ENCODE measurements at regions not wholly inside any gene's neighbourhood (a gene's known extent, or its start where the extent isn't known, plus 50 kb on each side); places are given as distances from the start of the nearest gene placed in this dataset.

DNA sequence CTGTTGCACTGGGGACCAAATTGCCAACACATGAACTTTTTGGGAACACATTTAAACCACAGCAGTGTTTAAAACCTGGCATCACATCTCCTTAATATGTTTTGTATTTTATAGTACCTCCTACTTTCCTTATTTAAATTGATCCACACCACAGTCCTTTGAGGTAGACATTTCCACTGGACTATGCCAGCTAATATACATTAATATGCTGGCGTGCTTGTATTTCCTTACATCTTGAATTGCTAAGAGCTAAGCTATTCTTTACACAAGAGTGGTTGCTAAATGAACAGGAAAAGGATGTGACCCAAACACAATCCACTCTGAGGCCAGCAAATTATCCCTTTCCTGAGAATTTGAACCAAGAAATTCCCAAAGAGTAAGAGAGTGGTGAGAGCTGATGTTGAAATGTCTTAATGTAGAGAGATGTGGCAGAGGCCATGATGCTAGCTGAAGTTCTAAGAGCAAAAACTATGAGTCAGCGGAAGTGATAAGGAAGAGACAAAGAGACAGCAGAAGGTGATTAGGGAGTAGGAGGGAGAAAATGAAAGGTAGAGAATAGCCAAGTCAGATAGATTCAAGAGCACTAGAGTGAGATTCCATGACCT lies 131.2 kb downstream of the CD47 start:
- TF ChIP-seq POLR2A (IDR thresholded peaks at IDR 0.05; ENCODE audit: low read length): no peak
- DNase-seq: no peak

DNA sequence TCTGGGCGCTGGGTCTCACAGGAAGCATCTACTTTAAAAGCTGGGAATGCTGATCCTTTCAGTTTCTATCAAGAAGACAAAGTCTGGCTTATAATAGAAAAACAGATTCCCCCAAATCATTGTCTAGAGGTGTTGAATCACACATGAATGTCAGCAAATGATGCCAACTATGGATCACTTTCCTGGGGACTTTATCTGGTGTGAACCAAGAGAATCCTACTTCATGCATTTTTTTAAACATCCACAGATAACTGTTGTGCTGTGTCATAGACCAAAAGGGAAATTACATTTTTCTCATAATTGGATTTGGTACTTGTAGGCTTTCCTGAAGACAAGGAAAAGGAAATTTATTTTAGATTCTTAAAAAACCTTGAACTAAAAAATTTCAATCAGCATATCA lies 132.7 kb downstream of the CD47 start:
- DNase-seq: no peak
- TF ChIP-seq GATA1 (IDR thresholded peaks at IDR 0.05; ENCODE audit: low read depth, low read length): no peak
- TF ChIP-seq POLR2A (IDR thresholded peaks at IDR 0.05; ENCODE audit: low read length): no peak

DNA sequence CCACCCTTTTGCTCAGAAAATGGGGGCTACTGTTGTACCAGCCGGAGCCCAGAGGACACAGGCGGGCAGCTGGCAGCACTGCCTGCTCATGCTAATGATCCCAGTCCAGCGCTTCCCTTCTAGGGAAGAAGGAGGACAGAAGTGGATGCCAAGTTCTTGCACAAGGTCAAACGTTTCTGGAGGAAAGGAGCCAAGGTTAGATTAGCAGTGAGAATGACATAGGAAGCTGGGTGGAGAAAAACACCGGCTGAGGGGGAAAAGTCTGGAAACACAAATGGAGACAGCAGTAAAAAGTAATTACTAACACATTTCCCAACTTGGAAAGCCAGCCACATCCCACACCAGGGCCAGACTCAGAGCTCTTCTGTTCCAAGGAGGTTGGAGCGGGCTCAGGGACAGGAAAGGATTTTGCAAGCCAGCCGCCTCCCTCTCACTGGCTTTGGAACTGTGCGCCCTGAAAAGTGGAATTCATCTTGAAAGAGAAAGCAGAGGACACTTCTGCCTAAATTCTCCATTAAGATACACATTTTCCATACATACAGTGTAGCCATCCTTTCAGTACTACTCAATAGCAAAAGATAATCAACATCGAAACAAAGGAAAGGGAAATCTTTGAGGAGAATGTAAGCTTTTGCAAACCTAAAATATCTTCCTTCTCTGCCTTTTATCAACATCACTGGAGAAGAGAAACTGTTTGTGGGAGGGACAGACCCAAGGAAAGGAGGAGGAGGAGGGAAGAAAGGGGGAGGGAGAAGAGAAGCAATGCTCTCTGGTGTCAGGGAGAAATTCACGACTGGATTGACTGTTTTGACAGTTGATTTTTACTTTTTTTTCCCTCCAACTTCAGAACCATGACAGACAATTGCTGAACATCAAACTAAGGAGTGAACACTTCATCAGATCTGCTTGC lies 133.6 kb downstream of the CD47 start:
- TF ChIP-seq POLR2A (IDR thresholded peaks at IDR 0.05; ENCODE audit: low read length): no peak
- TF ChIP-seq GATA1 (IDR thresholded peaks at IDR 0.05; ENCODE audit: low read depth, low read length): no peak
- no peak for DNase-seq

DNA sequence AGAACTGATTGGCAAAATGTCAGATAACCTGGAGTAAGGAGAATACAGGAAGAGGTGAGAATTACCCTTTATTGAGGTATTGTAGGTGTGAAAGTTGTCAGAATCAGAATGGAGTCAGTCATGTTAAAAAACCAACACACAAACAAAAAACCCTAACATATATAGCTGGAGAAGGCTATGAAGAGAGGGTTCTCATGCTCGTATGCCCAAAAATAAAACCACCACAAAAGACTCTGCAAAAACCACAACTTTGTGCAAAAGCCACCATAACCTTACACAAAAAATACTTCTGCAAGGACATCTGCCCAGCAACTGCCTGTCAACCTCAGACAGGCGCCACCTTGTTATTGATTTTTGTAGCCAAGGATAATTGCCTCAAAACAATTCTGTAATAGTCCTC lies 136.0 kb downstream of the CD47 start:
- DNase-seq: no peak
- TF ChIP-seq GATA1 (IDR thresholded peaks at IDR 0.05; ENCODE audit: low read depth, low read length): no peak
- TF ChIP-seq POLR2A (IDR thresholded peaks at IDR 0.05; ENCODE audit: low read length): no peak

DNA sequence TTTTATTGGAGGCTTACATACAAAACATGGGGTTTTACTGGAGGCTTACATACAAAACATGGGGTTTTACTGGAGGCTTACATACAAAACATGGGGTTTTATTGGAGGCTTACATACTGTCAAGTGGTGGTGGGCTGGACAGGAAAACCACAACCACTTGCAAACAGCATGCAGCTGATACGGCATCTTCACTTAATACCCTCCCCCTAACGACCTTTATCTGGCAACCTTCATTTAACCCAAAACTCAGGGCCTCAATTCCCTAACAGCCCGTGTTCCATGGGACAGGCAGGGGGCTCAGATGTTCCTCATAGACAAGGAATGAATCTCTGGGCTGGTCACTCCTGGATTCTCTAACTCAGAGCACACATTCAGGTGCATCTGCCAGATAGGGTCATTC lies 137.1 kb downstream of the CD47 start:
- DNase-seq: peak in 1 of 2 experiments; percentile 21
- TF ChIP-seq GATA1 (IDR thresholded peaks at IDR 0.05; ENCODE audit: low read depth, low read length): no peak
- no peak for TF ChIP-seq POLR2A (IDR thresholded peaks at IDR 0.05; ENCODE audit: low read length)

DNA sequence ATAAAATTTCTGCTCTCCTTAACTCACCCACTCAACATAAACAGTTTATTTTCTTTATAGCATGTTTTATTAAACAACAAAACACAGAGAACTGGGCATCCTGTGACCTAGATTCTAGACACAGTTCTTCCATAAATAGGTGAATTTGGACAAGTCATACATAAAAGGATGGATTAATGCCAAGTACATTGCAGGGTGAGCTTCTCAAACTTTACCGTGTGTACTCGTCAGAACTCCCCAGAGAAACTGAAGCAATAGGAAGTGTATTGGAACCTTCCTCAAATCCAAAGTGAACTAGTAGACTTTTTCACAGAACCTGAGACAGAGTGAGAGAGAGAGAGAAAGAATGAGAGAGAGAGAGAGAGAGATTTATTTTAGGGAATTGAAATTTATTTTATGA lies 139.7 kb downstream of the CD47 start:
- no peak for DNase-seq
- TF ChIP-seq POLR2A (IDR thresholded peaks at IDR 0.05; ENCODE audit: low read length): no peak
- no peak for TF ChIP-seq GATA1 (IDR thresholded peaks at IDR 0.05; ENCODE audit: low read depth, low read length)

DNA sequence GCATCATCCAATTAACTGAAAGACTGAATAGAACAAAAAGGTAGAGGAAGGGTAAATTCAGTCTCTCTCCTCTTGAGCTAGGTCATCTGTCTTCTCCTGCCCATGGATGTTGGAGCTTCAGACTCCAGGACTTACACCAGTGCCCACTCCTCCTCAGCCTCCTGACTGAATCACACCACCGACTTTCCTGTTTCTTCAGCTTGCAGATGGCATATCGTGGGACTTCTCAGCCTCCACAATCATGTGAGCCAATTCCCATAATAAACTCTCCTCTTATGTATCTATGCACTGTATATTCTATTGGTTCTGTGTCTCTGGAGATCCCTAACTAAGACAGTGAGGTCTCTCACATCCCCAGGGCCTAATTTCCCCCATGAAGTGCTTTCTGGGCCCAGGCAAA lies 140.4 kb downstream of the CD47 start:
- TF ChIP-seq GATA1 (IDR thresholded peaks at IDR 0.05; ENCODE audit: low read depth, low read length) (no peak), POLR2A (IDR thresholded peaks at IDR 0.05; ENCODE audit: low read length) (no peak)
- DNase-seq: no peak

DNA sequence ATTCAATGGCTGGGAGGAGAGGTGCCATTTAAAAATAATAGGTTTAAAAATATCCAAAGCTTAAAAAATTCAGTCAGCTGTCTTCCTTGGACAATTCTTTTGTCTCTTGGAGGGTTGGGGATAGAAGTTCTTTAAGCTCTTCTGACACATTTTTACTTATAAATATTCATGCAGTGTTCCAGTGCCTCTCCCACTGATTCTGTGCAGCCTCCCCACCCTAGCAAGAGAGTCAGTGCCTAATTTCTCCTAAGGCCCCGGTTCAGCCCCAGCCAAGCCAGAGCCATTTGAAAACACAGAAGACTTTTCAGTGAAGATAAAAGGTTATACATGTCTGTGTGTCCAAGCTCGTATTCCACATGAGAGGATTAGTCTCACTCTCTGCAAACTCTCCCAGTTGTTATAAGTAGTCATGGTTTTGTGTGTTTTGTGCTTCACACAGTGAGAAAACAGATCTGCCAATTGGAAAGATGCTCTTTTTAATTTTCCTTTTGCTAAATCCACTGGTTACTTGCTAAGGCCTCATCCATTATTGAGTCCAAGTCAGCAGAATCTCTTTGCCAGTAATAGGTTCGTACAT lies 141.3 kb downstream of the CD47 start:
- TF ChIP-seq POLR2A (IDR thresholded peaks at IDR 0.05; ENCODE audit: low read length) (no peak), GATA1 (IDR thresholded peaks at IDR 0.05; ENCODE audit: low read depth, low read length) (no peak)
- DNase-seq: no peak

DNA sequence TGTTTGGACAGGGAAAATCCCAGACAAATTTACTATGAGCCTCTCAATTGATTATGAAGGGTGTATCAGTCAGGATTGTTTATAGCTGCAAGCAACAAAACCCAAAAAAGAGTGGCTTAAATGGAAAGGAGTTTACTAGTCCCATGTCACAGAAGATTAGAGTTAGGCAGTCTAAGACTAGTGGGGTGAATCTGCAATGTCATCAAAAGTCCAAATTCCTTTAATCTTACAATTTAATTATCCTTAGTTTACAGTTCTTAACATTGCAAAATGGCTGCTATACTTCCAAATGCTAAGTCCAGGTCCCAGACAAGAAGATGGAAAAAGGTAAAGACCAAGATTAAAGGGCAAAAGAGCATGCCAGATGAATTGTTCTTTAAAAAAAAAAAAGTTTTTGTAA lies 143.6 kb downstream of the CD47 start:
- no peak for DNase-seq
- TF ChIP-seq GATA1 (IDR thresholded peaks at IDR 0.05; ENCODE audit: low read depth, low read length): no peak
- TF ChIP-seq POLR2A (IDR thresholded peaks at IDR 0.05; ENCODE audit: low read length): no peak

DNA sequence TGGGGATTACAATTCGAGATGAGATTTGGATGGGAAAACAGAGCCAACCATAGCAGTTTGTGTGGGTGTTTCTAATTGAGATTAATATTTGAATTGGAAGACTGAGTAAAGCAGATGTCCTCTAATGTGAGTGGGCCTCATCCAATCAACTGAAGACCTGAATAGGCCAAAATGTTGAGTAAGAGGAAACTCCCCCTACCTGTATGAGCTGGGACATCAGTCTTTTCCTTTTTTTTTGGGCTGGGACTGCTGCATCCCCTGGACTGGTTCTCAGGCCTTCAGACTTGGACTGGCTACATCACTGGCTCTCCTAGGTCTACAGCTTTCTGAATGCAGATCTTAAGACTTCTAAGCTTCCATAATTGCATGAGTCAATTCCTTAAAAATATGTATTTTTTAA lies 144.1 kb downstream of the CD47 start:
- TF ChIP-seq GATA1 (IDR thresholded peaks at IDR 0.05; ENCODE audit: low read depth, low read length) (no peak), POLR2A (IDR thresholded peaks at IDR 0.05; ENCODE audit: low read length) (no peak)
- DNase-seq: no peak

DNA sequence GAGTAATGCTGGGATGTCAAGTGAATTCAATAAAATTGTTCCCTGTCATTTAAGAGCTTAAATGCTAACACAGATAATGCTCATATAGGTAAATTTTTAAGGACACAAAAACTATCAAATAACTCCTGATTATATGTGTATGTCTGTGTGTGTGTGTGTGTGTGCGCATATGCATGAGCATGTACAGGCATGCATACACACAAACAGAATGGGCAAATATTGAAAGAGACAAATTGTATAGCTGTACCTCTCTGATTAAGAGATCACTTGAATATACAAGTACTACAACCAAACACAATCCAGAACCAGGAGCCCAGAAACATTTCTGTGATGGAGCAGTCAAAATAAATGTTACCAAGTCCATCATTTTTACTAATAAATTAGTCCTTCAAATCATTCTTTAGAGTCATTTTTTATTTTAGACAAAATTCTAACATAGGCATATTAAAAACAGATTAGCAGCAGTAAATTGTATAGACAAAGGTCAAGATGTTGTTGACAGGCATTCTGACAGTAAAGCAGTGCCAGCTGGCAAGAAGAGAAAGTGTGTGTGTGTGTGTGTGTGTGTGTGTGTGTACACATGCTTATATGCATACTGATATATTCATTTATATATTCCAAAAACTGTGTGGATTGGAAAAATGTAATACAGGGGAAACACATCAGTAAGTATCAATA lies 145.3 kb downstream of the CD47 start:
- no peak for DNase-seq
- no peak for TF ChIP-seq POLR2A (IDR thresholded peaks at IDR 0.05; ENCODE audit: low read length)
- TF ChIP-seq GATA1 (IDR thresholded peaks at IDR 0.05; ENCODE audit: low read depth, low read length): no peak

DNA sequence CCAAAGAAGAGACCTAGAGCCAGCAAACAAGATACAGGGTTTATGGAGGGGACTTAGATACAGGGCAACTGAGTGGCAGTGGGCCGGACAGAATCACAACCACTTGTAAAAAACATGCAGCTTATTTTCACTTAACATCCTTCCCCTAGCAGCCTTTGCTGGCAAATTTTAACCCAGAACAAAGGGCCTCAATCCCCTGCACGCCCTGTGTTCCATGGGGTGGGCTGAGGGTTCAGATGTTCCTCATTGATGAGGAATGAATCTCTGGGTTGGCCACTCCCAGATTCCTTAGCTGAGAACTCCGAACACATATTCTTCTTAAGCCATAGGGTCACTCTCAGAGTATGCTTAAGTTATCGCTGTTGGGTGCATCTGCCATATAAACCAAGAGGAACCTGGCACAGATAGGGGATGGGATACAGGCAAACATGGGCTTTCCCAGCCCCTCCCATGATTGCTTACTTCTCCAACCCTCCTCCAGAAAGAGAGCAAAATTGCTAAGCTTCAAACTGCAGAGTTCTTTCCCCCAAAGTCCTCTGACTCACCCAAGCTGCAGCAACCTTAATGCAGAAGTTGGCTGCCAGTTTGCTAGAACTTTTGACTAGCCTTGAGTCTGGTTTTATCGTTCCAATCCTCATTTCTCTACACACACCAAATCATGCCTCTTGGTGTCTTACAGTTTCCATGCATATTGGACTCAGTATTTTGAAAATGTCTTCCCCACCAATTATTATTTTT lies 146.9 kb downstream of the CD47 start:
- TF ChIP-seq POLR2A (IDR thresholded peaks at IDR 0.05; ENCODE audit: low read length): no peak
- TF ChIP-seq GATA1 (IDR thresholded peaks at IDR 0.05; ENCODE audit: low read depth, low read length): no peak
- DNase-seq: no peak

DNA sequence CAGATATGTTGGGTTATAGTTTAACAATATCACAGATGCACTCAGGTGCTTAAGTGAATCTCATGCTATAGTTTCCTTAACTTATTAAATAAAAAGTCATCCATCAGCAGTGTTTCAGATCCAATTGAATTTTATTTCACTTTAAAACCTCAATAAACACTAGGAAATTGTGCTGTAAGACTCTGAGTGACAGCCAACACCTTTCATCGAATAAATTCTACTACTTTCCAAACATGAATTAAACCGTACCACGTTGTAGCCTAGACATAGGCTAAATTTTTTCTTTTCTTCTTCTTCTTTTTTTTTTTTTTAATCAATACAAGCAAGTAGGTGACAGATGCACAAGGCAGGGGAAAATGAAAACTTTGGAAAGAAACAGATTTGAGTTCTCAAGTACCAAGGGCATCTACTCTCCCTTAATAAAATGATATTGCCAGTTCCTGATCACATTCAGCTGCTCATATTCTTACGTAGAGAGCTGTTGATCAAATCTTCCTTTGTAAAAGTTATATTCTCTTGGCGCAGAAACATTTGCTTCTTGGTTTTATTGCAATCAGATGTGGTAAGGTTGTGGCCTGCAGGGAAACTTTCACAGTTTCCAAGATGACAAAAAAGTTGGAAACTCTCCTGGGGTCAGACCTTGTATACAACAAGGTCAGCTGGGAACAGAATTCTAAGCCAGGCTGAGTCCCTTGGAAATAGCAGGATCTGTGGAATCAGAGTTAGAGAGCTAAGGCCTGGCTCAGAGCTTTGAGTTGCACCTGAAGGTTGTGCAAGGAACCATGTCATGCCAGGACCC lies 147.7 kb downstream of the CD47 start:
- TF ChIP-seq GATA1 (IDR thresholded peaks at IDR 0.05; ENCODE audit: low read depth, low read length): no peak
- no peak for TF ChIP-seq POLR2A (IDR thresholded peaks at IDR 0.05; ENCODE audit: low read length)

More for the DNA sequence above, 147.7 kb downstream of the CD47 start:
- DNase-seq: no peak
